ENCODE measurements at regions not wholly inside any gene's neighbourhood (a gene's known extent, or its start where the extent isn't known, plus 50 kb on each side); places are given as distances from the start of the nearest gene placed in this dataset.
"Not testable (repeated sequence)": the region's sequence is repeated elsewhere in the genome, so short reads cannot be mapped to it uniquely, and the experiment has no call there.

DNA sequence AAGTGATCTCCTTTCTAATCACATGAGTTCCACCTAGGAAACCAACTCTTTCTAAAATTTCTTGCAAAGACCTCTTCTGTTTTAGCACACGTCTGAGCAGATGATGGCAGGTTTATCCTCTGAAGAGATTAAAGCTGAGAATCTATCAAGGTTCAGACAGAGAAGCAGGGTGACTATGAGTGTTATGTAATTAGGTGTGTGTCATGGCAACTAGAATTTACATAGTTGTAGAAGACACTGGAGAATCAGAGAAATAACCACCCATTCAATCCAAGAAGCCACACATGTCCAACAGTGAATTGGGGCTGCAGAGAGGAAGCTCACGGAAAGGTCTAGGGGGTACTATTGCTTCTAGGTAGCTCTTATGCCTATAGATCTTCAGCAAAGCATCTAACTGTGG is 600.5 kb downstream of the PYDC2 start:
- H2AFZ ChIP-seq (ENCODE audit: low read depth): no peak overlapping the region
- no peaks in the 10 kb centered on the region for H3K79me2 ChIP-seq (ENCODE audit: insufficient read depth, low read depth)
- no peak overlapping the region for H3K27ac ChIP-seq
- no peak overlapping the region for H3K4me3 ChIP-seq (IDR thresholded peaks at IDR 0.05; ENCODE audit: insufficient read depth, low read depth, low read length)
- no peaks in the 10 kb centered on the region for H3K36me3 ChIP-seq (ENCODE audit: insufficient read depth)
- TF ChIP-seq, protein P1, sequence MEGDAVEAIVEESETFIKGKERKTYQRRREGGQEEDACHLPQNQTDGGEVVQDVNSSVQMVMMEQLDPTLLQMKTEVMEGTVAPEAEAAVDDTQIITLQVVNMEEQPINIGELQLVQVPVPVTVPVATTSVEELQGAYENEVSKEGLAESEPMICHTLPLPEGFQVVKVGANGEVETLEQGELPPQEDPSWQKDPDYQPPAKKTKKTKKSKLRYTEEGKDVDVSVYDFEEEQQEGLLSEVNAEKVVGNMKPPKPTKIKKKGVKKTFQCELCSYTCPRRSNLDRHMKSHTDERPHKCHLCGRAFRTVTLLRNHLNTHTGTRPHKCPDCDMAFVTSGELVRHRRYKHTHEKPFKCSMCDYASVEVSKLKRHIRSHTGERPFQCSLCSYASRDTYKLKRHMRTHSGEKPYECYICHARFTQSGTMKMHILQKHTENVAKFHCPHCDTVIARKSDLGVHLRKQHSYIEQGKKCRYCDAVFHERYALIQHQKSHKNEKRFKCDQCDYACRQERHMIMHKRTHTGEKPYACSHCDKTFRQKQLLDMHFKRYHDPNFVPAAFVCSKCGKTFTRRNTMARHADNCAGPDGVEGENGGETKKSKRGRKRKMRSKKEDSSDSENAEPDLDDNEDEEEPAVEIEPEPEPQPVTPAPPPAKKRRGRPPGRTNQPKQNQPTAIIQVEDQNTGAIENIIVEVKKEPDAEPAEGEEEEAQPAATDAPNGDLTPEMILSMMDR (conservative IDR thresholded peaks at IDR 0.05; ENCODE audit: low read depth, low read length): no peak
- H3K9ac ChIP-seq: no peak overlapping the region
- H3K4me1 ChIP-seq (ENCODE audit: low read depth, poor library complexity, severe bottlenecking): peaks cover 6% of the 10 kb centered on the region
- H4K20me1 ChIP-seq (ENCODE audit: insufficient read depth): no peaks in the 10 kb centered on the region
- H3K27me3 ChIP-seq (ENCODE audit: insufficient read depth, low read depth): no peaks in the 10 kb centered on the region
- H3K4me2 ChIP-seq: no peak overlapping the region

DNA sequence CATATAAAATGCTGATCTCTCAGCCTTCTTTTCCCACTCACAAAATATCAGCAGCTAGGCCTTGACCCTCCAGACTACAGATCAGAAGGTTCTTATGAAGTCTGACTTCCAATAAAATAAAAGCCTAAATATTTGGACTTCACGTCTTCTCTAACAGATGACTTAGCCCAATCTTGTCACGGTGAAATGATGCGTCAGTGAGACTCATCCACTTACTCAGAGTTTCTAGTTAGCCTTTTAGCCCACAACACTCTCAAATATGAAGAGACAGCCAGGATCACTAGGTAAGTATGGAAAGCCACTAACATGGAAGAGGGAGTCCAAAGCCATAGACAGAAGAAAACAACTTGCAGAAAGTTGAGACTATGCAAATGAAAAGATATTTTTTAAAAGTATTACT is 601.2 kb downstream of the PYDC2 start:
- no peak overlapping the region for H3K27ac ChIP-seq
- no peak overlapping the region for H3K4me3 ChIP-seq (IDR thresholded peaks at IDR 0.05; ENCODE audit: insufficient read depth, low read depth, low read length)
- H3K36me3 ChIP-seq (ENCODE audit: insufficient read depth): no peaks in the 10 kb centered on the region
- no peaks in the 10 kb centered on the region for H3K27me3 ChIP-seq (ENCODE audit: insufficient read depth, low read depth)
- TF ChIP-seq, protein P1 (conservative IDR thresholded peaks at IDR 0.05; ENCODE audit: low read depth, low read length): no peak
- no peak overlapping the region for H2AFZ ChIP-seq (ENCODE audit: low read depth)
- H3K4me2 ChIP-seq: no peak overlapping the region
- no peaks in the 10 kb centered on the region for H3K79me2 ChIP-seq (ENCODE audit: insufficient read depth, low read depth)
- H3K9ac ChIP-seq: no peak overlapping the region
- H4K20me1 ChIP-seq (ENCODE audit: insufficient read depth): no peaks in the 10 kb centered on the region
- H3K4me1 ChIP-seq (ENCODE audit: low read depth, poor library complexity, severe bottlenecking): peaks cover 6% of the 10 kb centered on the region

DNA sequence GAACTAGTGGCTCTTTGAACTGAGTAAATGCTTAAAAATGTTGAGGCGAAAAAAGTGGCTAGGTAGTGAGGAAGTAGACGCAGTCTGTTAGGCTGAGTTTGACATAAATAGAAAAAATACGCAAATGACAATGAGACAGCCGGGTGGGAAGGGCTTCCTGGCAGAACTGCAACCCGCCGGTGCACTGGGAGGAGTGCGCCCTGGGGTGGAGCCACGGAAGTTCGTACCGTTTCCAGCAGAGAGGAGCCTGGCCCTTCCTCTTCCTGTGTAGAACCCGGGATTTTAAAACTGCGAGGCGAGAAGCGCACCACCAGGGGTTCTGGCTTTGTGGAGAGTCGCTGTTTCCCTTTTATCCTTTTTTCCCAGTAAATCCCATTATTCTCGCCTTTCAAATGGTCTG is 602.6 kb downstream of the PYDC2 start:
- no peak overlapping the region for H3K4me3 ChIP-seq (IDR thresholded peaks at IDR 0.05; ENCODE audit: insufficient read depth, low read depth, low read length)
- H4K20me1 ChIP-seq (ENCODE audit: insufficient read depth): no peaks in the 10 kb centered on the region
- no peak overlapping the region for H2AFZ ChIP-seq (ENCODE audit: low read depth)
- TF ChIP-seq, protein P1 (conservative IDR thresholded peaks at IDR 0.05; ENCODE audit: low read depth, low read length): no peak
- no peaks in the 10 kb centered on the region for H3K27me3 ChIP-seq (ENCODE audit: insufficient read depth, low read depth)
- H3K36me3 ChIP-seq (ENCODE audit: insufficient read depth): no peaks in the 10 kb centered on the region
- H3K27ac ChIP-seq: no peak overlapping the region
- no peak overlapping the region for H3K4me2 ChIP-seq
- no peak overlapping the region for H3K9ac ChIP-seq
- H3K4me1 ChIP-seq (ENCODE audit: low read depth, poor library complexity, severe bottlenecking): peaks cover 6% of the 10 kb centered on the region
- no peaks in the 10 kb centered on the region for H3K79me2 ChIP-seq (ENCODE audit: insufficient read depth, low read depth)

DNA sequence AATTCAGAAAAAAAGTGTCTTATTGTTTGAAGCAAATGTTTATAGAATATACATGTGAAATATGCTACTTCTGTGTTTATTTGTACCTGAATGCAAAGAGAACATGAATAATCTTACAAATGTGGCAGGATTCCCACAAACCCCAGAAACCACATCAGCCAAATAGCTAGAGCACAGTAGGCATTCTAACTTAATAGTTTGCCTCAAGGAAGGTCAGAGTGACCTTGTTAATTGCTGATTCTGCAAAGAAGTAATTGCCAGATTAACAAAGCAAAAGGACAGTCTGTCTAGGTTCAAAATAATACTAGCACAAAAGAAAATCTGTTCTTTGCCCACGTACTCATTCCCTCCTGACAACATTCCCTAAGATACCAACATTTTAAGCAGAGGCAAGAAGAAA is 604.0 kb downstream of the PYDC2 start:
- no peaks in the 10 kb centered on the region for H4K20me1 ChIP-seq (ENCODE audit: insufficient read depth)
- H3K4me3 ChIP-seq (IDR thresholded peaks at IDR 0.05; ENCODE audit: insufficient read depth, low read depth, low read length): no peak overlapping the region
- H3K4me1 ChIP-seq (ENCODE audit: low read depth, poor library complexity, severe bottlenecking): peaks cover 6% of the 10 kb centered on the region
- H3K79me2 ChIP-seq (ENCODE audit: insufficient read depth, low read depth): no peaks in the 10 kb centered on the region
- H3K27ac ChIP-seq: no peak overlapping the region
- H3K27me3 ChIP-seq (ENCODE audit: insufficient read depth, low read depth): no peaks in the 10 kb centered on the region
- H3K36me3 ChIP-seq (ENCODE audit: insufficient read depth): no peaks in the 10 kb centered on the region
- no peak overlapping the region for H3K4me2 ChIP-seq
- H2AFZ ChIP-seq (ENCODE audit: low read depth): no peak overlapping the region
- H3K9ac ChIP-seq: no peak overlapping the region
- TF ChIP-seq, protein P1 (conservative IDR thresholded peaks at IDR 0.05; ENCODE audit: low read depth, low read length): no peak

DNA sequence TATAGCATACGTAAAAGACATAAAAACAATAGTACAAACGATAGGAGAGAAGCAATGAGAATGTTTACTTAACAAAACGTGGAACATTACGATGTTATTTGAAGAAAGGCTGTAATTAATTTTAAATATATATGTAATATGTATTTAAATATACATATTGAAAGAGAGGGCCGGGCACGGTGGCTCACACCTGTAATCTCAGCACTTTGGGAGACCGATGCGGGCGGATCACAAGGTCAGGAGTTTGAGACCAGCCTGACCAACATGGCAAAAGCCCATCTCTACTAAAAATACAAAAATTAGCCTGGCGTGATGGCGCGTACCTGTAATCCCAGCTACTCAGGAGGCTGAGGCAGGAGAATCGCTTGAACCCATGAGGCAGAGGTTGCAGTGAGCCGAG is 605.3 kb downstream of the PYDC2 start:
- not testable (repeated sequence) for H2AFZ ChIP-seq (ENCODE audit: low read depth); H3K9ac ChIP-seq; H3K27me3 ChIP-seq (ENCODE audit: insufficient read depth, low read depth); H3K79me2 ChIP-seq (ENCODE audit: insufficient read depth, low read depth); H4K20me1 ChIP-seq (ENCODE audit: insufficient read depth); H3K4me1 ChIP-seq (ENCODE audit: low read depth, poor library complexity, severe bottlenecking); H3K27ac ChIP-seq; H3K36me3 ChIP-seq (ENCODE audit: insufficient read depth); H3K4me2 ChIP-seq; H3K4me3 ChIP-seq (IDR thresholded peaks at IDR 0.05; ENCODE audit: insufficient read depth, low read depth, low read length)
